NCI-H2029 treated with DMSO at 0.1 percent for 48 hours (cell line): ENCODE measurements at regions not wholly inside any gene's neighbourhood (a gene's known extent, or its start where the extent isn't known, plus 50 kb on each side); places are given as distances from the start of the nearest gene placed in this dataset.
"Not testable (repeated sequence)": the region's sequence is repeated elsewhere in the genome, so short reads cannot be mapped to it uniquely, and the experiment has no call there.

Source experiments
- DNase-seq: peaks from one replicate; lab custom pipeline; 2025; lab: John Stamatoyannopoulos, UW

- no peak for DNase-seq
Measured at GRCh38 chr5:99314721-99315120, 385.9 kb upstream of the CHD1 start.

GRCh38 chr5:99308131-99308530 is 379.3 kb upstream of the CHD1 start:
- DNase-seq, result no peak

GRCh38 chr5:99305045-99305580 is 376.3 kb upstream of the CHD1 start:
- peak; percentile 43 for DNase-seq

- peak; percentile 62 for DNase-seq
Measured at GRCh38 chr5:99285606-99286005, 356.8 kb upstream of the CHD1 start.

GRCh38 chr5:99275128-99275527 is 346.3 kb upstream of the CHD1 start:
- DNase-seq, result no peak

GRCh38 chr5:99272576-99272975 is 343.8 kb upstream of the CHD1 start:
- no peak for DNase-seq

- no peak for DNase-seq
Measured at GRCh38 chr5:99258819-99259218, 330.0 kb upstream of the CHD1 start.

- peak; percentile 39 for DNase-seq
Measured at GRCh38 chr5:99248066-99248465, 319.3 kb upstream of the CHD1 start.

- DNase-seq, result no peak
Measured at GRCh38 chr5:99247346-99247745, 318.5 kb upstream of the CHD1 start.

- DNase-seq, result peak; percentile 13
Measured at GRCh38 chr5:99243111-99243510, 314.3 kb upstream of the CHD1 start.

- no peak for DNase-seq
Measured at GRCh38 chr5:99239826-99240360, 311.1 kb upstream of the CHD1 start.

GRCh38 chr5:99191206-99191745 is 262.5 kb upstream of the CHD1 start:
- no peak for DNase-seq

GRCh38 chr5:99187611-99188010 is 258.8 kb upstream of the CHD1 start:
- DNase-seq, result no peak

- DNase-seq, result no peak
Measured at GRCh38 chr5:99179206-99179605, 250.4 kb upstream of the CHD1 start.

GRCh38 chr5:99177796-99178195 is 249.0 kb upstream of the CHD1 start:
- DNase-seq, result no peak

- DNase-seq, result no peak
Measured at GRCh38 chr5:99176186-99176585, 247.4 kb upstream of the CHD1 start.

GRCh38 chr5:99169309-99169708 is 240.5 kb upstream of the CHD1 start:
- peak; percentile 17 for DNase-seq

- not testable (repeated sequence) for DNase-seq
Measured at GRCh38 chr5:99161538-99161937, 232.7 kb upstream of the CHD1 start.

GRCh38 chr5:99156688-99157087 is 227.9 kb upstream of the CHD1 start:
- no peak for DNase-seq

GRCh38 chr5:99143283-99143795 is 214.5 kb upstream of the CHD1 start:
- DNase-seq, result not testable (repeated sequence)

- DNase-seq, result no peak
Measured at GRCh38 chr5:99141534-99142128, 212.8 kb upstream of the CHD1 start.

- DNase-seq, result no peak
Measured at GRCh38 chr5:99138911-99139310, 210.1 kb upstream of the CHD1 start.

GRCh38 chr5:99133921-99134320 is 205.1 kb upstream of the CHD1 start:
- DNase-seq, result no peak
